HUES6 (cell line): ENCODE measurements at regions not wholly inside any gene's neighbourhood (a gene's known extent, or its start where the extent isn't known, plus 50 kb on each side); places are given as distances from the start of the nearest gene placed in this dataset.

Source experiments
- H3K27ac ChIP-seq: 2 replicates; pipeline ENCODE4 v1.7.0; 2013; ENCODE audit warnings: low read depth, mild to moderate bottlenecking, low read length, inconsistent platforms
- H3K27me3 ChIP-seq: 2 replicates; pipeline ENCODE4 v1.6.1; 2013; ENCODE audit warnings: low read length; ENCODE audit not compliant: control insufficient read depth, insufficient read depth
- H3K36me3 ChIP-seq: 2 replicates; pipeline ENCODE4 v1.6.1; 2013; ENCODE audit warnings: low read length; ENCODE audit not compliant: control insufficient read depth, insufficient read depth
- H3K4me1 ChIP-seq: 2 replicates; pipeline ENCODE4 v1.6.1; 2013; ENCODE audit warnings: low read length; ENCODE audit not compliant: control insufficient read depth, insufficient read depth
- H3K4me3 ChIP-seq: 2 replicates; pipeline ENCODE4 v1.5.1; 2013; ENCODE audit warnings: low read depth, low read length
- H3K9ac ChIP-seq: one replicate; pipeline ENCODE4 v1.6.1; 2013; ENCODE audit warnings: mild to moderate bottlenecking, low read length
- H3K9me3 ChIP-seq: 2 replicates; pipeline ENCODE4 v1.6.1; 2013; ENCODE audit warnings: low read depth, low read length; ENCODE audit not compliant: control insufficient read depth, insufficient read depth

GRCh38 chr20:58087562-58087858 lies 140.9 kb downstream of the ANKRD60 start:
- Histone ChIP-seq H3K36me3 (no peaks in the 10 kb centered on the region), H3K4me1 (no peaks in the 10 kb centered on the region), H3K9ac (no peak overlapping the region), H3K4me3 (no peak overlapping the region), H3K27me3 (no peaks in the 10 kb centered on the region), H3K27ac (no peak overlapping the region), H3K9me3 (no peaks in the 10 kb centered on the region)

- Histone ChIP-seq H3K4me3 (no peak overlapping the region), H3K9me3 (no peaks in the 10 kb centered on the region), H3K9ac (no peak overlapping the region), H3K27ac (no peak overlapping the region), H3K4me1 (no peaks in the 10 kb centered on the region), H3K36me3 (no peaks in the 10 kb centered on the region), H3K27me3 (no peaks in the 10 kb centered on the region)
Observed at GRCh38 chr20:58086763-58087561, 141.5 kb downstream of the ANKRD60 start.

GRCh38 chr20:58084966-58085365 lies 143.5 kb downstream of the ANKRD60 start:
- Histone ChIP-seq H3K27ac (no peak overlapping the region), H3K4me1 (no peaks in the 10 kb centered on the region), H3K9me3 (peaks cover 3% of the 10 kb centered on the region; the same call in 1 of the 2 replicates), H3K4me3 (no peak overlapping the region), H3K36me3 (no peaks in the 10 kb centered on the region), H3K9ac (no peak overlapping the region), H3K27me3 (no peaks in the 10 kb centered on the region)

GRCh38 chr20:58084566-58084965 lies 143.9 kb downstream of the ANKRD60 start:
- no peak overlapping the region for H3K9ac ChIP-seq
- no peak overlapping the region for H3K4me3 ChIP-seq
- H3K27me3 ChIP-seq = no peaks in the 10 kb centered on the region
- no peaks in the 10 kb centered on the region for H3K4me1 ChIP-seq
- H3K9me3 ChIP-seq = peaks cover 6% of the 10 kb centered on the region; the same call in 1 of the 2 replicates
- no peaks in the 10 kb centered on the region for H3K36me3 ChIP-seq
- no peak overlapping the region for H3K27ac ChIP-seq

GRCh38 chr20:58081846-58082245 lies 146.6 kb downstream of the ANKRD60 start:
- no peak overlapping the region for H3K4me3 ChIP-seq
- no peaks in the 10 kb centered on the region for H3K4me1 ChIP-seq
- H3K27me3 ChIP-seq = no peaks in the 10 kb centered on the region
- H3K36me3 ChIP-seq = no peaks in the 10 kb centered on the region
- peaks cover 6% of the 10 kb centered on the region; the same call in 1 of the 2 replicates for H3K9me3 ChIP-seq
- no peak overlapping the region for H3K9ac ChIP-seq
- H3K27ac ChIP-seq = no peak overlapping the region

GRCh38 chr20:58078741-58079522 lies 149.5 kb downstream of the ANKRD60 start:
- H3K4me1 ChIP-seq = peaks cover 6% of the 10 kb centered on the region; the same call in 1 of the 2 replicates
- H3K9ac ChIP-seq = no peak overlapping the region
- peaks cover 6% of the 10 kb centered on the region; the same call in 1 of the 2 replicates for H3K9me3 ChIP-seq
- H3K4me3 ChIP-seq = no peak overlapping the region
- H3K27ac ChIP-seq = no peak overlapping the region
- no peaks in the 10 kb centered on the region for H3K36me3 ChIP-seq
- no peaks in the 10 kb centered on the region for H3K27me3 ChIP-seq

- Histone ChIP-seq H3K9ac (no peak overlapping the region), H3K4me3 (no peak overlapping the region), H3K27ac (no peak overlapping the region), H3K36me3 (no peaks in the 10 kb centered on the region), H3K27me3 (no peaks in the 10 kb centered on the region), H3K4me1 (peaks cover 7% of the 10 kb centered on the region; the same call in 1 of the 2 replicates), H3K9me3 (peaks cover 6% of the 10 kb centered on the region; the same call in 1 of the 2 replicates)
Observed at GRCh38 chr20:58077282-58077681, 151.2 kb downstream of the ANKRD60 start.

GRCh38 chr20:58076405-58076804 lies 152.0 kb downstream of the ANKRD60 start:
- H3K9me3 ChIP-seq = peaks cover 6% of the 10 kb centered on the region; the same call in 1 of the 2 replicates
- no peak overlapping the region for H3K27ac ChIP-seq
- no peaks in the 10 kb centered on the region for H3K36me3 ChIP-seq
- no peaks in the 10 kb centered on the region for H3K27me3 ChIP-seq
- no peak overlapping the region for H3K4me3 ChIP-seq
- no peak overlapping the region for H3K9ac ChIP-seq
- peaks cover 7% of the 10 kb centered on the region; the same call in 1 of the 2 replicates for H3K4me1 ChIP-seq

- Histone ChIP-seq H3K9me3 (peaks cover 6% of the 10 kb centered on the region; the same call in 1 of the 2 replicates), H3K4me3 (no peak overlapping the region), H3K27ac (no peak overlapping the region), H3K36me3 (no peaks in the 10 kb centered on the region), H3K27me3 (no peaks in the 10 kb centered on the region), H3K4me1 (peaks cover 7% of the 10 kb centered on the region; the same call in 1 of the 2 replicates), H3K9ac (no peak overlapping the region)
Observed at GRCh38 chr20:58075586-58076345, 152.7 kb downstream of the ANKRD60 start.

GRCh38 chr20:58073945-58074856 lies 154.3 kb downstream of the ANKRD60 start:
- H3K9ac ChIP-seq = no peak overlapping the region
- H3K27ac ChIP-seq = no peak overlapping the region
- H3K4me3 ChIP-seq = no peak overlapping the region
- peaks cover 7% of the 10 kb centered on the region; the same call in 1 of the 2 replicates for H3K4me1 ChIP-seq
- H3K27me3 ChIP-seq = peaks cover 5% of the 10 kb centered on the region; the same call in 1 of the 2 replicates
- H3K36me3 ChIP-seq = no peaks in the 10 kb centered on the region
- no peaks in the 10 kb centered on the region for H3K9me3 ChIP-seq
